ENCODE measurements at regions not wholly inside any gene's neighbourhood (a gene's known extent, or its start where the extent isn't known, plus 50 kb on each side); places are given as distances from the start of the nearest gene placed in this dataset.

GRCh38 chr9:78490231-78490630 lies 193.3 kb downstream of the PSAT1 start:
- Histone ChIP-seq H3K36me3 (ENCODE audit: control insufficient read depth in 2 of 2, insufficient read depth in 2 of 2, low read length in 2 of 2) (no peaks in the 10 kb centered on the region), H3K27me3 (ENCODE audit: control insufficient read depth in 1 of 2, insufficient read depth in 2 of 2, low read length in 2 of 2) (no peaks in the 10 kb centered on the region), H3K4me1 (ENCODE audit: control insufficient read depth, insufficient read depth, low read length) (no peaks in the 10 kb centered on the region), H3K9ac (ENCODE audit: low read length in 2 of 2) (no peak overlapping the region), H3K9me3 (ENCODE audit: control insufficient read depth in 2 of 2, low read length in 2 of 2) (peaks cover 0 to 5% of the 10 kb centered on the region in 2 donors), H3K4me3 (ENCODE audit: low read length in 2 of 2) (no peak overlapping the region), H3K27ac (ENCODE audit: low read length) (no peak overlapping the region)

GRCh38 chr9:78491402-78491801 lies 194.5 kb downstream of the PSAT1 start:
- Histone ChIP-seq H3K27me3 (ENCODE audit: control insufficient read depth in 1 of 2, insufficient read depth in 2 of 2, low read length in 2 of 2) (no peaks in the 10 kb centered on the region), H3K9ac (ENCODE audit: low read length in 2 of 2) (no peak overlapping the region), H3K4me1 (ENCODE audit: control insufficient read depth, insufficient read depth, low read length) (no peaks in the 10 kb centered on the region), H3K9me3 (ENCODE audit: control insufficient read depth in 2 of 2, low read length in 2 of 2) (peaks cover 0 to 5% of the 10 kb centered on the region in 2 donors), H3K4me3 (ENCODE audit: low read length in 2 of 2) (no peak overlapping the region), H3K27ac (ENCODE audit: low read length) (no peak overlapping the region), H3K36me3 (ENCODE audit: control insufficient read depth in 2 of 2, insufficient read depth in 2 of 2, low read length in 2 of 2) (no peaks in the 10 kb centered on the region)

- no peak overlapping the region for H3K9ac ChIP-seq (ENCODE audit: low read length in 2 of 2)
- H3K4me1 ChIP-seq (ENCODE audit: control insufficient read depth, insufficient read depth, low read length): no peaks in the 10 kb centered on the region
- no peak overlapping the region for H3K27ac ChIP-seq (ENCODE audit: low read length)
- H3K9me3 ChIP-seq (ENCODE audit: control insufficient read depth in 2 of 2, low read length in 2 of 2): peaks cover 0 to 5% of the 10 kb centered on the region in 2 donors
- no peaks in the 10 kb centered on the region for H3K36me3 ChIP-seq (ENCODE audit: control insufficient read depth in 2 of 2, insufficient read depth in 2 of 2, low read length in 2 of 2)
- no peaks in the 10 kb centered on the region for H3K27me3 ChIP-seq (ENCODE audit: control insufficient read depth in 1 of 2, insufficient read depth in 2 of 2, low read length in 2 of 2)
- H3K4me3 ChIP-seq (ENCODE audit: low read length in 2 of 2): no peak overlapping the region
Observed at GRCh38 chr9:78493166-78493742, 196.3 kb downstream of the PSAT1 start.

GRCh38 chr9:78502566-78502965 lies 205.6 kb downstream of the PSAT1 start:
- Histone ChIP-seq H3K9ac (ENCODE audit: low read length in 2 of 2) (no peak overlapping the region), H3K4me1 (ENCODE audit: control insufficient read depth, insufficient read depth, low read length) (no peaks in the 10 kb centered on the region), H3K4me3 (ENCODE audit: low read length in 2 of 2) (no peak overlapping the region), H3K36me3 (ENCODE audit: control insufficient read depth in 2 of 2, insufficient read depth in 2 of 2, low read length in 2 of 2) (no peaks in the 10 kb centered on the region), H3K27me3 (ENCODE audit: control insufficient read depth in 1 of 2, insufficient read depth in 2 of 2, low read length in 2 of 2) (no peaks in the 10 kb centered on the region), H3K27ac (ENCODE audit: low read length) (no peak overlapping the region), H3K9me3 (ENCODE audit: control insufficient read depth in 2 of 2, low read length in 2 of 2) (peaks cover 0 to 4% of the 10 kb centered on the region in 2 donors)

- H3K4me3 ChIP-seq (ENCODE audit: low read length in 2 of 2): no peak overlapping the region
- H3K27ac ChIP-seq (ENCODE audit: low read length): no peak overlapping the region
- H3K9ac ChIP-seq (ENCODE audit: low read length in 2 of 2): no peak overlapping the region
- no peaks in the 10 kb centered on the region for H3K27me3 ChIP-seq (ENCODE audit: control insufficient read depth in 1 of 2, insufficient read depth in 2 of 2, low read length in 2 of 2)
- peaks cover 3 to 4% of the 10 kb centered on the region in 2 donors for H3K9me3 ChIP-seq (ENCODE audit: control insufficient read depth in 2 of 2, low read length in 2 of 2)
- no peaks in the 10 kb centered on the region for H3K36me3 ChIP-seq (ENCODE audit: control insufficient read depth in 2 of 2, insufficient read depth in 2 of 2, low read length in 2 of 2)
- H3K4me1 ChIP-seq (ENCODE audit: control insufficient read depth, insufficient read depth, low read length): no peaks in the 10 kb centered on the region
Observed at GRCh38 chr9:78505546-78505945, 208.6 kb downstream of the PSAT1 start.

- H3K4me3 ChIP-seq (ENCODE audit: low read length in 2 of 2): no peak overlapping the region
- no peak overlapping the region for H3K27ac ChIP-seq (ENCODE audit: low read length)
- no peaks in the 10 kb centered on the region for H3K27me3 ChIP-seq (ENCODE audit: control insufficient read depth in 1 of 2, insufficient read depth in 2 of 2, low read length in 2 of 2)
- H3K9me3 ChIP-seq (ENCODE audit: control insufficient read depth in 2 of 2, low read length in 2 of 2): peaks cover 0 to 6% of the 10 kb centered on the region in 2 donors
- no peak overlapping the region for H3K9ac ChIP-seq (ENCODE audit: low read length in 2 of 2)
- no peaks in the 10 kb centered on the region for H3K36me3 ChIP-seq (ENCODE audit: control insufficient read depth in 2 of 2, insufficient read depth in 2 of 2, low read length in 2 of 2)
- H3K4me1 ChIP-seq (ENCODE audit: control insufficient read depth, insufficient read depth, low read length): no peaks in the 10 kb centered on the region
Observed at GRCh38 chr9:78507037-78507436, 210.1 kb downstream of the PSAT1 start.

GRCh38 chr9:78510035-78510434 lies 213.1 kb downstream of the PSAT1 start:
- H3K4me3 ChIP-seq (ENCODE audit: low read length in 2 of 2): no peak overlapping the region
- no peaks in the 10 kb centered on the region for H3K4me1 ChIP-seq (ENCODE audit: control insufficient read depth, insufficient read depth, low read length)
- H3K27me3 ChIP-seq (ENCODE audit: control insufficient read depth in 1 of 2, insufficient read depth in 2 of 2, low read length in 2 of 2): no peaks in the 10 kb centered on the region
- H3K9me3 ChIP-seq (ENCODE audit: control insufficient read depth in 2 of 2, low read length in 2 of 2): peaks cover 0 to 6% of the 10 kb centered on the region in 2 donors
- no peaks in the 10 kb centered on the region for H3K36me3 ChIP-seq (ENCODE audit: control insufficient read depth in 2 of 2, insufficient read depth in 2 of 2, low read length in 2 of 2)
- no peak overlapping the region for H3K27ac ChIP-seq (ENCODE audit: low read length)
- H3K9ac ChIP-seq (ENCODE audit: low read length in 2 of 2): no peak overlapping the region

- no peak overlapping the region for H3K9ac ChIP-seq (ENCODE audit: low read length in 2 of 2)
- no peaks in the 10 kb centered on the region for H3K4me1 ChIP-seq (ENCODE audit: control insufficient read depth, insufficient read depth, low read length)
- H3K36me3 ChIP-seq (ENCODE audit: control insufficient read depth in 2 of 2, insufficient read depth in 2 of 2, low read length in 2 of 2): no peaks in the 10 kb centered on the region
- no peak overlapping the region for H3K4me3 ChIP-seq (ENCODE audit: low read length in 2 of 2)
- no peak overlapping the region for H3K27ac ChIP-seq (ENCODE audit: low read length)
- no peaks in the 10 kb centered on the region for H3K27me3 ChIP-seq (ENCODE audit: control insufficient read depth in 1 of 2, insufficient read depth in 2 of 2, low read length in 2 of 2)
- H3K9me3 ChIP-seq (ENCODE audit: control insufficient read depth in 2 of 2, low read length in 2 of 2): peaks cover 0 to 11% of the 10 kb centered on the region in 2 donors
Observed at GRCh38 chr9:78515108-78515507, 218.2 kb downstream of the PSAT1 start.

GRCh38 chr9:78519786-78520185 lies 222.9 kb downstream of the PSAT1 start:
- H3K9me3 ChIP-seq (ENCODE audit: control insufficient read depth in 2 of 2, low read length in 2 of 2): peaks cover 0 to 12% of the 10 kb centered on the region in 2 donors

GRCh38 chr9:78521680-78522079 lies 224.8 kb downstream of the PSAT1 start:
- Histone ChIP-seq H3K4me3 (ENCODE audit: low read length in 2 of 2) (no peak overlapping the region), H3K27ac (ENCODE audit: low read length) (no peak overlapping the region), H3K36me3 (ENCODE audit: control insufficient read depth in 2 of 2, insufficient read depth in 2 of 2, low read length in 2 of 2) (no peaks in the 10 kb centered on the region), H3K4me1 (ENCODE audit: control insufficient read depth, insufficient read depth, low read length) (no peaks in the 10 kb centered on the region), H3K27me3 (ENCODE audit: control insufficient read depth in 1 of 2, insufficient read depth in 2 of 2, low read length in 2 of 2) (no peaks in the 10 kb centered on the region), H3K9me3 (ENCODE audit: control insufficient read depth in 2 of 2, low read length in 2 of 2) (peaks cover 0 to 12% of the 10 kb centered on the region in 2 donors), H3K9ac (ENCODE audit: low read length in 2 of 2) (no peak overlapping the region)

More at GRCh38 chr9:78519786-78520185, 222.9 kb downstream of the PSAT1 start:
- no peak overlapping the region for H3K27ac ChIP-seq (ENCODE audit: low read length)
- H3K4me3 ChIP-seq (ENCODE audit: low read length in 2 of 2): no peak overlapping the region
- H3K27me3 ChIP-seq (ENCODE audit: control insufficient read depth in 1 of 2, insufficient read depth in 2 of 2, low read length in 2 of 2): no peaks in the 10 kb centered on the region
- no peak overlapping the region for H3K9ac ChIP-seq (ENCODE audit: low read length in 2 of 2)
- no peaks in the 10 kb centered on the region for H3K4me1 ChIP-seq (ENCODE audit: control insufficient read depth, insufficient read depth, low read length)
- no peaks in the 10 kb centered on the region for H3K36me3 ChIP-seq (ENCODE audit: control insufficient read depth in 2 of 2, insufficient read depth in 2 of 2, low read length in 2 of 2)

GRCh38 chr9:78525986-78526560 lies 229.1 kb downstream of the PSAT1 start:
- Histone ChIP-seq H3K36me3 (ENCODE audit: control insufficient read depth in 2 of 2, insufficient read depth in 2 of 2, low read length in 2 of 2) (no peaks in the 10 kb centered on the region), H3K9me3 (ENCODE audit: control insufficient read depth in 2 of 2, low read length in 2 of 2) (no peaks in the 10 kb centered on the region), H3K4me3 (ENCODE audit: low read length in 2 of 2) (no peak overlapping the region), H3K27me3 (ENCODE audit: control insufficient read depth in 1 of 2, insufficient read depth in 2 of 2, low read length in 2 of 2) (no peaks in the 10 kb centered on the region), H3K4me1 (ENCODE audit: control insufficient read depth, insufficient read depth, low read length) (no peaks in the 10 kb centered on the region), H3K9ac (ENCODE audit: low read length in 2 of 2) (no peak overlapping the region), H3K27ac (ENCODE audit: low read length) (no peak overlapping the region)
